GM06990 (cell line): ENCODE measurements at regions not wholly inside any gene's neighbourhood (a gene's known extent, or its start where the extent isn't known, plus 50 kb on each side); places are given as distances from the start of the nearest gene placed in this dataset.
"Not testable (repeated sequence)": the region's sequence is repeated elsewhere in the genome, so short reads cannot be mapped to it uniquely, and the experiment has no call there.

ENCODE experiments used
- DNase-seq: peaks from one replicate; pipeline ENCODE4 v3.0.0-alpha.2; 2011; ENCODE audit not compliant: insufficient read length; ENCODE audit errors: extremely low read depth
- H3K27me3 ChIP-seq: replicated peaks from 2 replicates; pipeline ENCODE4 v1.6.0; 2011; ENCODE audit warnings: low read length; ENCODE audit not compliant: control insufficient read depth, insufficient read depth
- H3K36me3 ChIP-seq: 2 replicates; pipeline ENCODE4 v1.5.1; 2011; ENCODE audit warnings: low read length; ENCODE audit not compliant: control insufficient read depth, insufficient read depth
- H3K4me3 ChIP-seq: replicated peaks from 2 replicates; pipeline ENCODE4 v1.5.1; 2011; ENCODE audit warnings: low read depth, mild to moderate bottlenecking, control low read depth, low read length
- TF ChIP-seq, protein P1 (sequence below): IDR thresholded peaks from 2 replicates; pipeline ENCODE4 v1.5.1; 2011; ENCODE audit warnings: low read length, control low read depth, mild to moderate bottlenecking, inconsistent platforms; ENCODE audit not compliant: insufficient read depth, poor library complexity, severe bottlenecking

DNA sequence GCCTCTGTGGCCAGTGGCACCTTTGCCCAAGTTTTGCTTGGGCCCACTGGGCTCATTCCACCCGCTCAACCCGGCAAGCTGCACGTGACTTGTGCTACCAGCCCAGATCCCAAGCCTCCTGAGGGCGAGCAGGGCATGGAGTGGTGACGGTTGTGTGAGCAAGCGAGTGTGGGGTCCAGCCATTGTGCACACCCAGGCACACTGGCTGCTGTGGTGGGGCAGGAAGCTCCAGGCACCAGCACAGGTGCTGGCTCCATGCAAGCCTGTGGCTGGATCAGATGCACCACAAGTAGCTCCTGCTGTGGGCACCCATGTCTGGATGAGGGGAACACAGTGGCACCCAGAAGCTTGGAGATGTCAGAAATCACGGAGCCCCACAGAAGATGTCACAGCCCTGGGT lies 557.0 kb upstream of the GNPDA2 start:
- no peak for DNase-seq

DNA sequence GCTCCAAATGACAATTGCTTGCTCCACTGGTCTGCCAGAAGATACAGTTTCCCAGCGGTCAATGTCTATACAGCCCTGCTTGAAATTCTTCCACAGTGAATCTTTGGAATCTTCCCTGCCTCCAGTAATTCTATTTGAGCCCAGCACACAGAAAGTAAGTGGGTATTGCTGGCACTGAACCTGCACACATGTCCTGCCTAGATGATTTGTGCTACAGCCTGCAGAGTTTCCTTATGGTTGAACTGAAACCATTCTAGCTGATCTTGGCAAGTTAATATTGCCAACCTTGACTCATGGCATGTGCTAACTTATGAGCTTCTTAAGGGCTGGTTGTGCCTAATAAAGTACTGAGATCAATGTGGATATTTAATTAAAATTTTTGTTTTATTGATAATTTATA lies 553.8 kb upstream of the GNPDA2 start:
- Histone ChIP-seq H3K27me3 (no peaks in the 10 kb centered on the region), H3K4me3 (no peak overlapping the region), H3K36me3 (no peaks in the 10 kb centered on the region)
- TF ChIP-seq, protein P1, sequence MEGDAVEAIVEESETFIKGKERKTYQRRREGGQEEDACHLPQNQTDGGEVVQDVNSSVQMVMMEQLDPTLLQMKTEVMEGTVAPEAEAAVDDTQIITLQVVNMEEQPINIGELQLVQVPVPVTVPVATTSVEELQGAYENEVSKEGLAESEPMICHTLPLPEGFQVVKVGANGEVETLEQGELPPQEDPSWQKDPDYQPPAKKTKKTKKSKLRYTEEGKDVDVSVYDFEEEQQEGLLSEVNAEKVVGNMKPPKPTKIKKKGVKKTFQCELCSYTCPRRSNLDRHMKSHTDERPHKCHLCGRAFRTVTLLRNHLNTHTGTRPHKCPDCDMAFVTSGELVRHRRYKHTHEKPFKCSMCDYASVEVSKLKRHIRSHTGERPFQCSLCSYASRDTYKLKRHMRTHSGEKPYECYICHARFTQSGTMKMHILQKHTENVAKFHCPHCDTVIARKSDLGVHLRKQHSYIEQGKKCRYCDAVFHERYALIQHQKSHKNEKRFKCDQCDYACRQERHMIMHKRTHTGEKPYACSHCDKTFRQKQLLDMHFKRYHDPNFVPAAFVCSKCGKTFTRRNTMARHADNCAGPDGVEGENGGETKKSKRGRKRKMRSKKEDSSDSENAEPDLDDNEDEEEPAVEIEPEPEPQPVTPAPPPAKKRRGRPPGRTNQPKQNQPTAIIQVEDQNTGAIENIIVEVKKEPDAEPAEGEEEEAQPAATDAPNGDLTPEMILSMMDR = no peak
- DNase-seq = no peak

More for the DNA sequence above, 557.0 kb upstream of the GNPDA2 start:
- Histone ChIP-seq H3K27me3 (no peaks in the 10 kb centered on the region), H3K4me3 (no peak overlapping the region), H3K36me3 (no peaks in the 10 kb centered on the region)
- TF ChIP-seq, protein P1 = no peak

DNA sequence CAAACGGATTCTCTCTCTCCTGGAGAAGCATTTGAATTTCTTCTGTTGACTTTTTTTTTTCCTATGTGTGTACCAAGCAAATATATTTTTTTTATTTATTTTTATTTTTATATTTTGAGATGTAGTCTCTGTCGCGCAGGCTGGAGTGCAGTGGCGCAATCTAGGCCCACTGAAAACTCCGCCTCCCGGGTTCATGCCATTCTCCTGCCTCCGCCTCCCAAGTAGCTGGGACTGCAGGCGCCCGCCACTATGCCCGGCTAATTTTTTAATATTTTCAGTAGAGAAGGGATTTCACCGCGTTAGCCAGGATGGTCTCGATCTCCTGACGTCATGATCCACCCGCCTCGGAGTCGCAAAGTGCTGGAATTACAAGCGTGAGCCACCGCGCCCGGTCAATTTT lies 549.5 kb upstream of the GNPDA2 start:
- no peaks in the 10 kb centered on the region for H3K36me3 ChIP-seq
- H3K27me3 ChIP-seq = no peaks in the 10 kb centered on the region
- TF ChIP-seq, protein P1 = no peak
- no peak overlapping the region for H3K4me3 ChIP-seq
- DNase-seq = no peak

DNA sequence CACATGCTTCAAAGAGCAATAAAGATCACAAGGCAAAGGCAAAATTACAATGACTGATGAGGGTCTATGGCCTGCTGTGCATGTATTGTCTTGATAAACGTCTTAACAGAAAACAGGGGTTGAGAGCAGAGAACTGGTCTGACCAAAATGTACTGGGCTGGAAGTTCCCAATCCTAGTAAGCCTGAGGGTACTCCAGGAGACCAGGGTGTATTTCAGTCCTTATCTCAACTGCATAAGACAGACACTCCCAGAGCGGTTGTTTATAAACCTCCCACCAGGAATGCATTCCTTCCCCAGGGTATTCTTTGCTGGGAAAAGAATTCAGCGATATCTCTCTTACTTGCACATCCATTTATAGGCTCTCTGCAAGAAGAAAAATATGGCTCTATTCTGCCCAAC lies 521.8 kb upstream of the GNPDA2 start:
- H3K4me3 ChIP-seq, H3K36me3 ChIP-seq, DNase-seq, H3K27me3 ChIP-seq: not testable (repeated sequence)

DNA sequence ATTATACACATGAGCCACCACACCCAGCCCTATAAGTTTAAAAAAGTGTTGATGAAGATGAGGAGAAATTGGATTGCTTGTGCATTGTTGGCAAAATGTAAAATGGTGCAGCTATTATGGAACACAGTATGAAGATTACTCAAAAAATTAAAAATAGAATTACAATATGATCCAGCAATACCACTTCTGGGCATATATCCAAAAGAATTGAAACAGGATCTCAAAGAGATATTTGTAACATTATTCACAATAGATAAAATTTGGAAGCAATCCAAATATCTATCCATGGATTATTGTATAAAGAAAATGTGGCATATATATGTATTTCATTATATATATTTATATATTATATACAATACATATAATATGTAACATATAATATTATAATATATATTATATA lies 515.6 kb upstream of the GNPDA2 start:
- Histone ChIP-seq H3K36me3 (no peaks in the 10 kb centered on the region), H3K4me3 (no peak overlapping the region), H3K27me3 (no peaks in the 10 kb centered on the region)
- TF ChIP-seq, protein P1 = no peak
- no peak for DNase-seq

DNA sequence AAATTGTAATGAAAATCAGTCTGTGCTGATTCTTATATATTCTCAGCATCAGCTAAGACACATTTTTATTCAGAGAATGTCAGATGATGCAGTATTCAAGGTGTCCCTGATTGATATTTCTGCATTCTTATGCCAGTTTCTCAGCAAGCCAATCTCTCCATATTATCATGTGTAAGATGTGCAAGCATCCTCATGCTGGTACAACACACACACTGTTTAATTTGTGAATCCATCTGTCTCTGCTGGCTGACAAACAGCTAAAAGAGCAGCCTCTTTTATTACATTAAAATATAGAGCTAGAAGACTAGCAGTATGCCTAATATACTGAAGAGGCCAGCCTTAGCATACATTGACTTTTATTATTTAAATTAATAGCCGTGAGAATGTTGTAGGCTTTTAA lies 502.9 kb upstream of the GNPDA2 start:
- H3K4me3 ChIP-seq = no peak overlapping the region
- no peaks in the 10 kb centered on the region for H3K27me3 ChIP-seq
- no peak for DNase-seq

More for the DNA sequence above, 502.9 kb upstream of the GNPDA2 start:
- H3K36me3 ChIP-seq = no peaks in the 10 kb centered on the region
- TF ChIP-seq, protein P1 = no peak
